Lower lobe of right lung (tissue), 2 donors: ENCODE measurements at regions not wholly inside any gene's neighbourhood (a gene's known extent, or its start where the extent isn't known, plus 50 kb on each side); places are given as distances from the start of the nearest gene placed in this dataset.

Experiments used
- ATAC-seq, 2 donors: fragments of 200-7000 bp; cut with Tn5 transposase; one replicate each; pipeline ENCODE4 v1.9.1; 2020 to 2022; ENCODE audit warnings: mild to moderate bottlenecking in 2 of 2, moderate library complexity in 2 of 2
- DNase-seq: peaks from one replicate; pipeline ENCODE4 v3.0.0-alpha.2; 2020
- H3K27ac ChIP-seq: fragments of 200-600 bp; one replicate; pipeline ENCODE4 v1.8.0; 2022
- H3K27me3 ChIP-seq: fragments of 200-600 bp; one replicate; pipeline ENCODE4 v1.8.0; 2022; ENCODE audit warnings: low read depth
- H3K36me3 ChIP-seq: fragments of 200-600 bp; one replicate; pipeline ENCODE4 v1.8.0; 2022; ENCODE audit warnings: mild to moderate bottlenecking
- H3K4me1 ChIP-seq: fragments of 200-600 bp; one replicate; pipeline ENCODE4 v1.8.0; 2022
- H3K4me3 ChIP-seq: fragments of 200-600 bp; one replicate; pipeline ENCODE4 v1.8.0; 2022; ENCODE audit warnings: mild to moderate bottlenecking
- H3K9me3 ChIP-seq: fragments of 200-600 bp; one replicate; pipeline ENCODE4 v1.8.0; 2022
- CTCF ChIP-seq: fragments of 200-600 bp; IDR thresholded peaks from one replicate; pipeline ENCODE4 v1.8.0; 2022; ENCODE audit warnings: antibody characterized with exemption, mild to moderate bottlenecking
- intact Hi-C: fragments of 100-400 bp; cut with DNase I; formaldehyde crosslinking; loops from one replicate; pipeline ENCODE4 v1.11.0; 2022
- donor health status: DM: no; HTN: yes; CAD: no; lungs with severe emphysema.

- Histone ChIP-seq H3K9me3 (no peaks in the 10 kb centered on the region), H3K4me3 (no peak overlapping the region), H3K27ac (no peak overlapping the region), H3K27me3 (no peaks in the 10 kb centered on the region), H3K36me3 (no peaks in the 10 kb centered on the region), H3K4me1 (no peaks in the 10 kb centered on the region)
- DNase-seq: no peak
- no peak for TF ChIP-seq CTCF
- intact Hi-C loops: no loop called here
- no peak for ATAC-seq
Observed at GRCh38 chr21:20652846-20653245, 345.4 kb upstream of the NCAM2 start.

GRCh38 chr21:20661246-20661645 is 337.0 kb upstream of the NCAM2 start:
- H3K36me3 ChIP-seq: no peaks in the 10 kb centered on the region
- intact Hi-C loops: no loop called here

GRCh38 chr21:20661745-20662422 is 336.3 kb upstream of the NCAM2 start:
- no peak for DNase-seq
- Histone ChIP-seq H3K27ac (no peak overlapping the region), H3K27me3 (no peaks in the 10 kb centered on the region), H3K9me3 (no peaks in the 10 kb centered on the region), H3K4me1 (no peaks in the 10 kb centered on the region), H3K4me3 (no peak overlapping the region), H3K36me3 (no peaks in the 10 kb centered on the region)
- ATAC-seq: no peak
- intact Hi-C loops: no loop called here
- no peak for TF ChIP-seq CTCF

More at GRCh38 chr21:20661246-20661645, 337.0 kb upstream of the NCAM2 start:
- Histone ChIP-seq H3K27ac (no peak overlapping the region), H3K4me3 (no peak overlapping the region), H3K27me3 (no peaks in the 10 kb centered on the region), H3K9me3 (no peaks in the 10 kb centered on the region), H3K4me1 (no peaks in the 10 kb centered on the region)
- no peak for DNase-seq
- no peak for ATAC-seq
- no peak for TF ChIP-seq CTCF

- Histone ChIP-seq H3K4me3 (no peak overlapping the region), H3K9me3 (no peaks in the 10 kb centered on the region), H3K27ac (no peak overlapping the region), H3K36me3 (no peaks in the 10 kb centered on the region), H3K27me3 (no peaks in the 10 kb centered on the region), H3K4me1 (no peaks in the 10 kb centered on the region)
- intact Hi-C loops: no loop called here
- no peak for ATAC-seq
- TF ChIP-seq CTCF: no peak
- DNase-seq: no peak
Observed at GRCh38 chr21:20662514-20662913, 335.7 kb upstream of the NCAM2 start.

- H3K27me3 ChIP-seq: no peaks in the 10 kb centered on the region
- DNase-seq (no peak), ATAC-seq (no peak)
- intact Hi-C loops: no loop called here
- H3K4me3 ChIP-seq: no peak overlapping the region
- no peak for TF ChIP-seq CTCF
- no peak overlapping the region for H3K27ac ChIP-seq
- no peaks in the 10 kb centered on the region for H3K9me3 ChIP-seq
- H3K36me3 ChIP-seq: no peaks in the 10 kb centered on the region
- no peaks in the 10 kb centered on the region for H3K4me1 ChIP-seq
Observed at GRCh38 chr21:20667931-20668330, 330.3 kb upstream of the NCAM2 start.
